Stomach (tissue), 4 donors: ENCODE measurements at regions not wholly inside any gene's neighbourhood (a gene's known extent, or its start where the extent isn't known, plus 50 kb on each side); places are given as distances from the start of the nearest gene placed in this dataset.

Experiments
- CTCF ChIP-seq, 7 experiments: fragments of 450-650 bp in 4 of 7; fragments of 200-600 bp in 3 of 7; sonication (generic) in 3 of 7; IDR thresholded peaks; one replicate each; pipeline ENCODE4 v1.5.1; 2016 to 2019; ENCODE audit warnings: antibody characterized with exemption in 7 of 7, control low read depth in 2 of 7, mild to moderate bottlenecking in 1 of 7
- POLR2AphosphoS5 ChIP-seq, 3 donors: sonication (generic); formaldehyde crosslinking; IDR thresholded peaks; one replicate each; pipeline ENCODE4 v1.6.1; 2016; ENCODE audit warnings: antibody characterized with exemption in 3 of 3

DNA sequence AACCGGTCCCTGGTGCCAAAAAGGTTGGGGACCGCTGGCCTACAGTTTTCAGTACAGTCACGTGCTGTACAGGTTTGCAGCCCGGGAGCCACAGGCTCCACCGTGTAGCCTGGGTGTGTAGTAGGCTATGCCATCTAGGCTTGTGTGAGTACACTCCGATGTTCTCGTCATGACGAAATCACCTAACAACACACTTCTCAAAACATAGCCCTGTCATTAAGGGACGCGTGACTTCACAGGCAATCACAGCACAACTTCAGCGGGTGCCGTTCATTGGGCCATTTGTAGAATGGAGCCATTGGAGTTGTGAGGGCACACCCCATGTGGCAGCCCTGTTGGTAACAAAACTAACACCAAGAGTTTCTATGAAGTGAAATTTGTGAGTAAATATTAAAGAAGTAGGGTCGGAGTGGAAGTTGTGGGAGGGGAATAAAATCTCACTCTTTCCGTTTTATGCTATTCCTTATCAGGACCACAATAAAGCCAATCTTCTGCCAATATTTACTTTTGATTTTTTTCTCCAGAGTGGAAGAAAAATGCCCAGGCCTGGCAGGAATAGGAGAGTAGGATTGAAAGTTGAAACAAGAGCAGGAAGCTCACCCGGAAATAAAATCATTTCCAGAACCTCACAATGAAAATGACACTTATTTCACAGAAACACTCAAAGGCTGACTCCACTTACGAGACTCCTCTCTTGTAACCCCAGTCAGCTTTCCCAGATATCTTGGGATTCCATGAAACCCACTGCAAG, 63.7 kb upstream of the PTPN1 start:
- TF ChIP-seq CTCF (IDR thresholded peaks at IDR 0.05) (no peak), POLR2AphosphoS5 (IDR thresholded peaks at IDR 0.05) (no peak)
